HG03025 (cell line): ENCODE measurements at regions not wholly inside any gene's neighbourhood (a gene's known extent, or its start where the extent isn't known, plus 50 kb on each side); places are given as distances from the start of the nearest gene placed in this dataset.
"Not testable (repeated sequence)": the region's sequence is repeated elsewhere in the genome, so short reads cannot be mapped to it uniquely, and the experiment has no call there.

Source experiments
- ATAC-seq: cut with Tn5 transposase; IDR thresholded peaks from one replicate; pipeline ENCODE4 v1.9.1; 2021; ENCODE audit warnings: mild to moderate bottlenecking, moderate library complexity; ENCODE audit not compliant: unreplicated experiment, low FRiP score

- no peak for ATAC-seq
Observed at GRCh38 chrX:13518126-13518525, 51.3 kb upstream of the EGFL6 start.

- ATAC-seq = no peak
Observed at GRCh38 chrX:13515211-13515930, 54.0 kb upstream of the EGFL6 start.

GRCh38 chrX:13511944-13512330 is 57.5 kb upstream of the EGFL6 start:
- no peak for ATAC-seq

GRCh38 chrX:13511241-13511943 is 58.0 kb upstream of the EGFL6 start:
- ATAC-seq = no peak

GRCh38 chrX:13507893-13508292 is 61.5 kb upstream of the EGFL6 start:
- ATAC-seq = no peak

- ATAC-seq = no peak
Observed at GRCh38 chrX:13506574-13506973, 62.8 kb upstream of the EGFL6 start.

- no peak for ATAC-seq
Observed at GRCh38 chrX:13502590-13502989, 66.8 kb upstream of the EGFL6 start.

GRCh38 chrX:13499736-13500135 is 69.7 kb upstream of the EGFL6 start:
- ATAC-seq = no peak

- ATAC-seq = no peak
Observed at GRCh38 chrX:13498238-13498637, 71.2 kb upstream of the EGFL6 start.

GRCh38 chrX:13495232-13495631 is 74.2 kb upstream of the EGFL6 start:
- no peak for ATAC-seq

- no peak for ATAC-seq
Observed at GRCh38 chrX:13494562-13494961, 74.8 kb upstream of the EGFL6 start.

- no peak for ATAC-seq
Observed at GRCh38 chrX:13493659-13494058, 75.7 kb upstream of the EGFL6 start.

GRCh38 chrX:13492286-13492685 is 77.1 kb upstream of the EGFL6 start:
- ATAC-seq = no peak

GRCh38 chrX:13491061-13491460 is 78.3 kb upstream of the EGFL6 start:
- no peak for ATAC-seq

GRCh38 chrX:13489454-13489853 is 79.9 kb upstream of the EGFL6 start:
- no peak for ATAC-seq

GRCh38 chrX:13487731-13488505 is 81.5 kb upstream of the EGFL6 start:
- no peak for ATAC-seq

GRCh38 chrX:13485167-13485566 is 84.2 kb upstream of the EGFL6 start:
- ATAC-seq = no peak

- no peak for ATAC-seq
Observed at GRCh38 chrX:13483773-13484172, 85.6 kb upstream of the EGFL6 start.

- ATAC-seq = no peak
Observed at GRCh38 chrX:13482746-13483541, 86.5 kb upstream of the EGFL6 start.

- ATAC-seq = not testable (repeated sequence)
Observed at GRCh38 chrX:13480780-13481179, 88.6 kb upstream of the EGFL6 start.

- ATAC-seq = no peak
Observed at GRCh38 chrX:13479452-13479813, 90.0 kb upstream of the EGFL6 start.
